DMS 273 treated with DMSO at 0.1 percent for 48 hours (cell line): ENCODE measurements at regions not wholly inside any gene's neighbourhood (a gene's known extent, or its start where the extent isn't known, plus 50 kb on each side); places are given as distances from the start of the nearest gene placed in this dataset.
"Not testable (repeated sequence)": the region's sequence is repeated elsewhere in the genome, so short reads cannot be mapped to it uniquely, and the experiment has no call there.

ENCODE experiments used
- DNase-seq: peaks from one replicate; lab custom pipeline; 2025; lab: John Stamatoyannopoulos, UW

- DNase-seq = no peak
Measured at GRCh38 chr6:145274083-145274482, 461.2 kb downstream of the EPM2A start.

- no peak for DNase-seq
Measured at GRCh38 chr6:145275019-145275418, 460.3 kb downstream of the EPM2A start.

- DNase-seq = no peak
Measured at GRCh38 chr6:145275787-145276186, 459.5 kb downstream of the EPM2A start.

- no peak for DNase-seq
Measured at GRCh38 chr6:145276756-145277155, 458.6 kb downstream of the EPM2A start.

- no peak for DNase-seq
Measured at GRCh38 chr6:145277358-145278086, 457.8 kb downstream of the EPM2A start.

- no peak for DNase-seq
Measured at GRCh38 chr6:145278163-145278807, 457.0 kb downstream of the EPM2A start.

- DNase-seq = no peak
Measured at GRCh38 chr6:145279551-145279950, 455.8 kb downstream of the EPM2A start.

- no peak for DNase-seq
Measured at GRCh38 chr6:145279993-145280392, 455.3 kb downstream of the EPM2A start.

GRCh38 chr6:145283209-145283608 lies 452.1 kb downstream of the EPM2A start:
- DNase-seq = not testable (repeated sequence)

GRCh38 chr6:145283856-145284255 lies 451.5 kb downstream of the EPM2A start:
- DNase-seq = no peak

- DNase-seq = no peak
Measured at GRCh38 chr6:145286916-145287315, 448.4 kb downstream of the EPM2A start.

- no peak for DNase-seq
Measured at GRCh38 chr6:145289573-145289972, 445.7 kb downstream of the EPM2A start.

- DNase-seq = no peak
Measured at GRCh38 chr6:145290122-145290521, 445.2 kb downstream of the EPM2A start.

GRCh38 chr6:145292066-145292465 lies 443.3 kb downstream of the EPM2A start:
- DNase-seq = no peak

- no peak for DNase-seq
Measured at GRCh38 chr6:145294942-145295341, 440.4 kb downstream of the EPM2A start.

- DNase-seq = no peak
Measured at GRCh38 chr6:145295746-145296145, 439.6 kb downstream of the EPM2A start.

- no peak for DNase-seq
Measured at GRCh38 chr6:145305670-145306069, 429.6 kb downstream of the EPM2A start.

GRCh38 chr6:145306489-145306888 lies 428.8 kb downstream of the EPM2A start:
- DNase-seq = no peak

- no peak for DNase-seq
Measured at GRCh38 chr6:145309842-145310535, 425.3 kb downstream of the EPM2A start.

GRCh38 chr6:145312481-145312880 lies 422.8 kb downstream of the EPM2A start:
- no peak for DNase-seq

- no peak for DNase-seq
Measured at GRCh38 chr6:145313041-145313855, 422.1 kb downstream of the EPM2A start.

- no peak for DNase-seq
Measured at GRCh38 chr6:145315982-145316600, 419.2 kb downstream of the EPM2A start.
